ENCODE measurements at regions not wholly inside any gene's neighbourhood (a gene's known extent, or its start where the extent isn't known, plus 50 kb on each side); places are given as distances from the start of the nearest gene placed in this dataset.

DNA sequence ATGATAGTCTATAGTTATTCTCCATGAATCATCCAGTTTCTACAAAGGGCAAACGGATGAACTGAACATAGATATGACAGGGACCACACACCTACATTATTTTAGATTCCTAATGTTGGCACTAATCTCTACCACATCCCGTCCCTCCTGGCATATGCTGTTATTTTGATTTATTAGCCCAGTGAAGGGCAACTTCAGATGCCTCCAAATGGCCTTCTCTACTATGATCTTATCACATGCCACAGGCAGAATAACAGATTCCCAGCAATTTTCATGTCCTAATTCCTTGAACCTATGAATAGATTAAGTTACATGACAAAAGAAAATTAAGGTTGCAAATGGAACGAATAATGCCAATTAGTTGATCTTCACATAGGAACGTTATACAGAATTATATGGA is 474.7 kb downstream of the ANKRD7 start:
- no peak for DNase-seq (ENCODE audit: low spot score)

DNA sequence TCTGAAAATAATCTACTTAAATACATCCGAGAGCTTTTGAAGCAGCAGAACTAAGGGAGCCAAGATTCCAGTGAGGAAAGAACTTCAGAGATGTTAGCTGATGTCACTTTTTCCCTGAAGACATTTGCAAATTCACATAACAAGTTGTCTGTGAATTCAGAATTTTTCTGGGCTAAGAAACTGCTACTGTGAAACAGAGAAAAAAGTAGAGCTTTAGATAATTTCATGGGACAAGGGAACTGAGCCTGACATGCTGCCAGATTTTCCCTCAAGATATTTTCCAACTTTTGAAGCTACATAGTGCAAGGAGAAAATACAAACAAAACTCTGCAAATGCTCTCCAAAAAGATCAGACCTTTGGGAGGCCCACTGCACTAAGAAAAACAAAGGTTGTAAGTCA is 484.2 kb downstream of the ANKRD7 start:
- DNase-seq (ENCODE audit: low spot score), result no peak

- DNase-seq (ENCODE audit: low spot score), result no peak
These were observed 487.2 kb downstream of the ANKRD7 start for GRCh38 chr7:118711688-118712087.

GRCh38 chr7:118713039-118713438 is 488.5 kb downstream of the ANKRD7 start:
- no peak for DNase-seq (ENCODE audit: low spot score)

DNA sequence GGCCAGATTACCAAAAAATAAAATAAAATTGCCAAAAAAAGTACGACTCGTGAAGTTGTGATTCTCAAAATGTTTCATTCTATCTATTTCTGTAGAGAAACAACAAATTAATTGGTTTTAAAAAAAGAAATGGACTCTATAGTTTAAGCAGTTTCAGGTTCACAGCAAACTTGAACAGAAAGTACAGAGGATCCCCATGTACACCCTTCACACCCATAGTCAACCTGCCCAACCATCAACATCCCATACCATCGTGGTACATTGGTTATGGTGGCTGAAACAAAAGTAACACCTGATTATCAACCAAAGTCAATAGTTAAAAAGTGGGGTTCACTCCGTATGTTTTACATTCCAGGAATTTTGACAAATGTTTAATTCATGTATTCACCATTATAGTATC is 496.1 kb downstream of the ANKRD7 start:
- DNase-seq (ENCODE audit: low spot score), result no peak

DNA sequence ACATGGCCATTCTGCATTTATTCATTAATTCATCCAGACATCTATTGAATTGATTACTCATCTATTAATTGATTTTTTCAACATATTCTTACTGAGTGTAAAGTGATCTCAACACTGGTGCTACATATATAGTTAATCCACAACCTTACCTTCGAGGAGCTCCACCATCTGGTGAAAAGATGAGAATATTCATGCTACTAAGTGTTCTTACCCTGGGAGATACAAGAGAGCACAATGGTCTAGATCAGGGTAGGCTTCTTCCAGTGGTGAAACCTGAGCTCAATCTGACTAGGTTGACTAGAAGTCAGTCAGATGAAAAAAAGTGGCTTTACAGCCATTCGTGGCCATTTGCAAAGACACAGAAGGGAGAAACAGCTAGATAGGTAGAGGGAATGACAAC is 507.4 kb downstream of the ANKRD7 start:
- DNase-seq (ENCODE audit: low spot score), result no peak

GRCh38 chr7:118734541-118734940 is 510.0 kb downstream of the ANKRD7 start:
- DNase-seq (ENCODE audit: low spot score), result no peak

DNA sequence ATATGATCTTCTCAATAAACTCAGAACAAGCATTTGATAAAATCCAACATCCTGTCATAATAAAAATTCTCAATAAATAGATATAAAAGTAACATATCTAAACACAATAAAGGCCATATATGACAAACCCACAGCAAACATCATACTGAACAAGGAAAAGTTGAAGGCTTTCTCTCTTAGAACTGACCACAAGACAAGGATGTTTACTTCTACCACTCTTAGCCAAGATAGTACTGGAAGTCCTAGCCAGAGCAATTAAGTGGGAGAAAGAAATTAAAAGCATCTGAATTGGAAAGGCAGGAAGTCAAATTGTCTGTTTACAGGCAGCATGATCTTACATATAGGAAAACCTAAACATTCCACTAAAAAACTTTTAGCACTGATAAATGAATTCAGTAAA is 510.9 kb downstream of the ANKRD7 start:
- DNase-seq (ENCODE audit: low spot score), result no peak

GRCh38 chr7:118737935-118738334 is 513.4 kb downstream of the ANKRD7 start:
- no peak for DNase-seq (ENCODE audit: low spot score)

DNA sequence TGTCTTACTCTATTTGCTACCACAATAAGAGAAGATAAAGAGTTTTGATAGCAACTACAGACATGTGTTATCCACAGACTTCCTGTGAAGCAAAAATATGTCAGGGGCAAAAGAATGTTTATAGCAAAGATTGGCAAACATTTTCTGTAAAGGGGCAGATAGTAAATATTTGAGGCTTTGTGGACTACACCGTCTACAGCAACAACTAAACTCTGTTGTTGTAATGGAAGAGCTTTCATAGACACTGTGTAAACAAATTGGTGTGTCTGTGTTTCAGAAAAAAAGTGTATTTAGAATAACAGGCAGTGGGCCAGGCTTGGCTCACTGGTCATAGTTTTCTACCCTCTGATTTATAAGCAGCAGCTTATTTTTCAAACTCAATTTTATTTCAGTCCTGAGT is 521.4 kb downstream of the ANKRD7 start:
- no peak for DNase-seq (ENCODE audit: low spot score)

- no peak for DNase-seq (ENCODE audit: low spot score)
These were observed 523.0 kb downstream of the ANKRD7 start for GRCh38 chr7:118747473-118747872.

DNA sequence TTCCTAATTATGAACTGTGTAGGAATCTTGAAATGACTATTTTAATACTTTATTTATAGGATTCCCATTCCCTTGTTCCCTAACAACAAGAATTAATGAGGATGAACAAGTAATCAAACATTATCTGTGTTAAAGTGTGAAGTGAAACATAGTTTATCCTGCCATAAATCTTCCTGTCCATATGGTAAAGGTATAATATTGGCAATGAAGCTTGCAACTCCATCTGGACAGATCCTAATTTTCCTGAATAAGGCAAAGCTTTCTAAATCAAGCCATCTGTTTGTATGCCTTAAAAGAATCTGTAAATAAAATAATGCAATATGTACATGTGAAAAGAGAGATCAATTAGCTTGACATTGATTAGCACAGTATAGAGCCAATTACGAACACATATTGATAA is 529.0 kb downstream of the ANKRD7 start:
- DNase-seq (ENCODE audit: low spot score), result no peak

DNA sequence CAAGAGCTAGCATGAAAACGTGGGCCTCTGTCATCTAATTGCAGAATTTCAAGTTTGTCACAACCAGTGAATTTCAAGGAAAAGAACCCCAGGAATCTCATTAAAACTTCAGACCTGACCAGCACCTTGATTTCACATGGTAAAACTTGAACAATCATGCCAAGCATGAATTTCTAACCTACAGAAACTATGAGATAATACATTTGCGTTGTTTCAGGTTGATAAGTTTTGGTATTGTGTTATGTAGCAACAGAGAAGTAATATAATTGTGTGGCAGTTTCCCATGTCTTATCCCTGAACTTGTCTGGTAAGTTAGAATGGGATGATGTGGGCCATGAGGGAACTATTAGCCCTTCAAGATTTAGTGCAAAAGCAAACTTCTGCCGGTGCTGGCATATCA is 530.1 kb downstream of the ANKRD7 start:
- no peak for DNase-seq (ENCODE audit: low spot score)

GRCh38 chr7:118755067-118755625 is 530.6 kb downstream of the ANKRD7 start:
- DNase-seq (ENCODE audit: low spot score), result no peak

- no peak for DNase-seq (ENCODE audit: low spot score)
These were observed 532.6 kb downstream of the ANKRD7 start for GRCh38 chr7:118757066-118757465.

GRCh38 chr7:118758582-118758981 is 534.1 kb downstream of the ANKRD7 start:
- DNase-seq (ENCODE audit: low spot score), result no peak

DNA sequence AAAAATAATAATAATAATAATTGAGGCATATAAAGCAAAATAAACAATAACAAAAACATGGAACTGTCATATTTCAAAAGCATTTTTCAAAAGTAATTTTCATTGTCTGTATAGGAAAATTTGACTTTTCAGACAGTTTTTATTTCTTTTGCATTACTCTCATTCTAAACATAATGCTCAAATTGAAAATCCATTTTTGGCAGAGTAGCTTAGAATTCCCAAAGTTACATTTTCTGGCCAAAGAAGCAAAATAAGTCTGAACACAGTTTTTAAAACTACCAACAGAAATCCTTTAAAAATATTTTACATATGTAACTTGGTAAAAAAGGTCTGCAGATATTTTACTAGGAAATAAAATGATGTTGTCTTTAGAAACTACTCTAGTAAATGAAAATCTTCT is 535.4 kb downstream of the ANKRD7 start:
- DNase-seq (ENCODE audit: low spot score), result no peak

DNA sequence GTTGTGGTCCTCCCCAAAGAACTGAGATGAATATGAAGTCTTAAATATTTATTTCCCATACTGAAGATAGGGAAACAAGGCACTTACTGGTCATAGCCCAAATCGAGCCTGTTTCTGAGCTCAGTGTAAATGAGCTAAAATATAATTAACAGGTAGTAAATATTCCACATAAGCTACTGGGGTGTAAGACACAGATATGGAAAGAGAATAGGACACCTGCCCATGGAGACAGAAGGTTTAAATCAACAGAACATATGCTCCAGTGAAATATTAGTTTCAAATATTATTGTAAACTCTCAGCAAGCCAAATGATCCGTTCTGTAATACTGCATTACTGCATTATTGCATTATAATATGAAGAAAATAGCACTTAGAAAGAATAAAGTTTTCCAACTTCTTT is 537.9 kb downstream of the ANKRD7 start:
- DNase-seq (ENCODE audit: low spot score), result no peak

GRCh38 chr7:118764221-118764620 is 539.7 kb downstream of the ANKRD7 start:
- no peak for DNase-seq (ENCODE audit: low spot score)

- DNase-seq (ENCODE audit: low spot score), result no peak
These were observed 547.2 kb downstream of the ANKRD7 start for GRCh38 chr7:118771672-118772071.

GRCh38 chr7:118777308-118777707 is 552.8 kb downstream of the ANKRD7 start:
- DNase-seq (ENCODE audit: low spot score), result no peak

- DNase-seq (ENCODE audit: low spot score), result no peak
These were observed 568.2 kb downstream of the ANKRD7 start for GRCh38 chr7:118792682-118793081.

- DNase-seq (ENCODE audit: low spot score), result no peak
These were observed 569.1 kb downstream of the ANKRD7 start for GRCh38 chr7:118793582-118793981.

DNA sequence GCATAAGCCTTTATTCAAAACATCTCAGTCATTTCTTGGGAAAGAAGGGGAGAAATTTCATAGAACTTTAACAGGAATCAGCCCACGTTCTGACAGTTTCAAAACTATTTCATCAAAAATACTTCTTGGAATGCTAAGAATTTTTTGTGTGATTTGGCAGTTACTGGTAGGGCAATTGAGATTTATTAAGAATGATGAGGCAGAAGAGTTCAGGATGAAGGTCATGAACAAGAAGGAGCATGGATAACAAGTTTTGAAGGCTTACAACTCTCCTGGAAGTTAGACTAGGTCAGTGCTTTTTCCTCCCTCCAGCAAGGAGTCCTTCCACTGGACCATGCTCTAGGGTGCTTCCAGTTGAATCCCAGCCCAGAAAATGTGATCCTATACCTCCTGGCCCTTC is 569.9 kb downstream of the ANKRD7 start:
- no peak for DNase-seq (ENCODE audit: low spot score)

GRCh38 chr7:118801366-118801765 is 576.9 kb downstream of the ANKRD7 start:
- DNase-seq (ENCODE audit: low spot score), result no peak
